GM12873 (cell line): ENCODE measurements at regions not wholly inside any gene's neighbourhood (a gene's known extent, or its start where the extent isn't known, plus 50 kb on each side); places are given as distances from the start of the nearest gene placed in this dataset.

ENCODE experiments used
- TF ChIP-seq, protein P1 (sequence below): IDR thresholded peaks from 2 replicates; pipeline ENCODE4 v1.5.1; 2012; ENCODE audit warnings: low read depth, mild to moderate bottlenecking, moderate library complexity, low read length, control low read depth; ENCODE audit not compliant: insufficient read depth; ENCODE audit errors: missing control alignments

DNA sequence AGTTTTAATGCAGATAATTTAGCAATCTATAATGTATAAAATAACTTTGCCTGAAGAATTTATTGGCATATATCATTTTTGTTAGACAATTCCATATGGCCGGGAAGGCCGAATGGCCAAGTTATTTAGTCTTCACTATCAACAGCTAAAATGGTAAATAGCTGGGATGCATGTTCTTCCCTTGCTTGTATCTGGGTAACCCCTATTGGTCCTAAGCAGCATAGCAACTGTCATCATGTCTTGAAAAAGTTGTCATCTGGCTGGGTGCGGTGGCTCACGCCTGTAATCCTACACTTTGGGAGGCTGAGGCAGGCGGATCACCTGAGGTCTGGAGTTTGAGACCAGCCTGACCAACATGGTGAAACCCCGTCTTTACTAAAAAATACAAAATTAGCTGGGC, 340.0 kb upstream of the DPYD start:
- TF ChIP-seq, protein P1, sequence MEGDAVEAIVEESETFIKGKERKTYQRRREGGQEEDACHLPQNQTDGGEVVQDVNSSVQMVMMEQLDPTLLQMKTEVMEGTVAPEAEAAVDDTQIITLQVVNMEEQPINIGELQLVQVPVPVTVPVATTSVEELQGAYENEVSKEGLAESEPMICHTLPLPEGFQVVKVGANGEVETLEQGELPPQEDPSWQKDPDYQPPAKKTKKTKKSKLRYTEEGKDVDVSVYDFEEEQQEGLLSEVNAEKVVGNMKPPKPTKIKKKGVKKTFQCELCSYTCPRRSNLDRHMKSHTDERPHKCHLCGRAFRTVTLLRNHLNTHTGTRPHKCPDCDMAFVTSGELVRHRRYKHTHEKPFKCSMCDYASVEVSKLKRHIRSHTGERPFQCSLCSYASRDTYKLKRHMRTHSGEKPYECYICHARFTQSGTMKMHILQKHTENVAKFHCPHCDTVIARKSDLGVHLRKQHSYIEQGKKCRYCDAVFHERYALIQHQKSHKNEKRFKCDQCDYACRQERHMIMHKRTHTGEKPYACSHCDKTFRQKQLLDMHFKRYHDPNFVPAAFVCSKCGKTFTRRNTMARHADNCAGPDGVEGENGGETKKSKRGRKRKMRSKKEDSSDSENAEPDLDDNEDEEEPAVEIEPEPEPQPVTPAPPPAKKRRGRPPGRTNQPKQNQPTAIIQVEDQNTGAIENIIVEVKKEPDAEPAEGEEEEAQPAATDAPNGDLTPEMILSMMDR = no peak

DNA sequence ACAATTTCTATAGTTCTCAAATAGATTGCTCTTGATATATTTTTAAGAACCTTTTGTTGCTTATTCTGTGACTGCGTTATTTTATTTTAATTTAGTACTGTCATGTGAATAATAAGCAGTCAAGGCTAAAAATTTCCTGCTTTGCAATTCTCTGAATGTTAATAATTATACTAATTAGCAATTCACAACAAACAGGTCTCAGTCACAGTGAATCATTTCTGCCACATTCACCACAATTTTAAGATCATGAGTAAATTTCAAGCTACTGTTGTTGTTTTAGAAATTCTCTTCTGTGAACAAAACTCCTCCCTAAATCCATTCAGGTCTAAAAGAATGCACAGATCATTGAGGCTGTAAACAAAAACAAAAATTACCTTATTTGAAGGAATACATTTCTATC, 339.6 kb upstream of the DPYD start:
- TF ChIP-seq, protein P1 = no peak

DNA sequence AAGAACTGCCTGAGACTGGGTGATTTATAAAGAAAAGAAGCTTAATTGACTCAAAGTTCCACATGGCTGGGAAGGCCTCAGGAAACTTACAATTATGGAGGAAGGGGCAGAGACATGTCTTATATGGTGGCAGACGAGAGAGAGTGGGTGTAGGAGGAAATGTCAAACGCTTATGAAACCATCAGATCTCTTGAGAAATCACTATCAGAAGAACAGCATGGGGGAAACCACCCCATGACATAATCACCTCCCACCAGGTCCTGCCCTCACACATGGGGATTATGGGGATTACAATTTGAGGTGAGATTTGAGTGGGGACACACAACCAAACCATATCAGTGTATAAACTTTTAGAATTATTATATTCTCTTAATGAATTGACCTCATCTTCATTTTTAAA, 335.9 kb upstream of the DPYD start:
- TF ChIP-seq, protein P1 = no peak

DNA sequence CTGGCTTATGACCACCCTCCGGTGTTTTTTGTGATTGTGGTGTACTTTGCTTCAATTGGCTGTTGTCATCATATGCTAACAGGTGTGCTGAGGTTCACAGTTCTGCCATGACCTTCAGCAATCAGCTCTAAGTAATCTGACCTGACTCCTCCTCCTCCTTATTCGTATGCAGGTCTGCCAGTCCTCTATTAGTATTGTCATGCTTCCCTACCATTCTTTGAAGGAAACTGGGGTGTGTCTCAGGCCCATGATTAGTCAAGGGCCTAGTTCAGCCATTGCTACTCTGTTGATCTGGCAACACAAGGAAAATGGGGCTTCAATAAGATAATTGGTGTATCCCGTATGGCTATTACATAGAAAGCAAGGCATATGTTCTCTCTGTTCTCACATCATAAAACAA, 332.3 kb upstream of the DPYD start:
- TF ChIP-seq, protein P1 = no peak

DNA sequence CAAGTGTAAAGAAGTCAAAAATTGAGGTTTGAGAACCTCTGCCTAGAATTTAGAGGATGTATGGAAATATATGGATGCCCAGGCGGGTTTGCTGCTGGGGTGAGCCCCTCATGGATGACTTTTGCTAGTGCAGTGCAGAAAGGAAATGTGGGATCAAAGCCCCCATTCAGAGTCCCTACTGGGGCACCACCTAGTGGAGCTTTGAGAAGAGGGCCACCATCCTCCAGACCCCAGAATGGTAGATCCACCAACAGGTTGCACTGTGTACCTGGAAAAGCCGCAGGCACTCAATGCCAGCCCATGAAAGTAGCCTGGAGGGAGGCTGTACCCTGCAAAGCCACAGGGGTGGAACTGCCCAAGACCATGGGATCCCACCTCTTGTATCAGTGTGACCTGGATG, 330.7 kb upstream of the DPYD start:
- TF ChIP-seq, protein P1 = no peak

DNA sequence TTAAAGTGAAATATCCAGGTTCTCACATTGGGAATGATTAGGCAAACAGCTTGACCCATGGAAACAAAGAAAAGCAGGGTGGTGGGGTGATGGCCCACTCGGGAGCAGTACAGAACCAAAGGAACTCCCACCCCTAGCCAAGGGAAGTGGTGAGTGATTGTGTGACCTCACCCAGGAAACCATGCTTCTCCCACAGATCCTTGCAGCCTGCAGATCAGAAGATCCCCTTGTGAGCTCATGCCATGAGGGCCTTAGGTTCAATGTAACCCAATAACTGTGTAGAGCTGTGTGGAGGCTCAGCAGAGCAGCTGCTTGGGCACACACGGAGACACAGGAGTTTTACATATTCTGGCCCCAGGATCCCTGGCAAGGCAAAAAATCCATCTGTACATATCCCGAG, 311.8 kb upstream of the DPYD start:
- TF ChIP-seq, protein P1 = no peak

DNA sequence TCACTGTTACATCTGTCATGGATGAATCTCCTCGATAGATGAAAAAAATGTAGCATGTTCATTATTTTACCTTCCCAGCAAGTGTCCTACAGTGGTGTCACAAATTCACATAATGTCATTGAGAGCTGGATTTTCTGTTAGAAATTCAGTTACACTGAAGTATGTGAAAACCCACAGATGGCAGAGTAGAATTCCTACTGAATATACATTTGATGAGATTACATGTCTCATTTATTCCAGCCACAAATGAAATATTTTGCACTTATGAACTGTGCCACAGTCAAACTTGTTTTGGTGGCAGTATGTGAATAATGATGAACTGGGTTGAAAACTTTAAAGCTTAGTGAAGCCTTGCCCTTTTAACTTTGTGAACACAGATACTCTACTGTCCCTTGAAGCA, 301.9 kb upstream of the DPYD start:
- TF ChIP-seq, protein P1 = no peak
